ENCODE measurements at regions not wholly inside any gene's neighbourhood (a gene's known extent, or its start where the extent isn't known, plus 50 kb on each side); places are given as distances from the start of the nearest gene placed in this dataset.
"Not testable (repeated sequence)": the region's sequence is repeated elsewhere in the genome, so short reads cannot be mapped to it uniquely, and the experiment has no call there.

- H3K9me3 ChIP-seq (ENCODE audit: insufficient read depth, low read depth, low read length), result peaks cover 26% of the 10 kb centered on the region
- H3K27ac ChIP-seq (ENCODE audit: low read length), result no peak overlapping the region
These were observed 1207.4 kb downstream of the TMEM121 start for GRCh38 chr14:106733771-106734170.

GRCh38 chr14:106737021-106737420 is 1210.6 kb downstream of the TMEM121 start:
- H3K9me3 ChIP-seq (ENCODE audit: insufficient read depth, low read depth, low read length), result peaks cover 21% of the 10 kb centered on the region
- H3K27me3 ChIP-seq (ENCODE audit: insufficient read depth, low read length), result no peaks in the 10 kb centered on the region
- no peaks in the 10 kb centered on the region for H3K36me3 ChIP-seq (ENCODE audit: insufficient read depth, low read depth, low read length)
- no peaks in the 10 kb centered on the region for H3K4me1 ChIP-seq (ENCODE audit: insufficient read depth, low read length)
- H3K9ac ChIP-seq (ENCODE audit: low read depth, low read length), result no peak overlapping the region
- H3K4me3 ChIP-seq (ENCODE audit: low read length), result no peak overlapping the region
- no peak overlapping the region for H3K27ac ChIP-seq (ENCODE audit: low read length)

More at GRCh38 chr14:106733771-106734170, 1207.4 kb downstream of the TMEM121 start:
- no peak overlapping the region for H3K4me3 ChIP-seq (ENCODE audit: low read length)
- no peaks in the 10 kb centered on the region for H3K4me1 ChIP-seq (ENCODE audit: insufficient read depth, low read length)
- H3K36me3 ChIP-seq (ENCODE audit: insufficient read depth, low read depth, low read length), result no peaks in the 10 kb centered on the region
- no peak overlapping the region for H3K9ac ChIP-seq (ENCODE audit: low read depth, low read length)
- no peaks in the 10 kb centered on the region for H3K27me3 ChIP-seq (ENCODE audit: insufficient read depth, low read length)

GRCh38 chr14:106738075-106738474 is 1211.7 kb downstream of the TMEM121 start:
- Histone ChIP-seq H3K27me3 (ENCODE audit: insufficient read depth, low read length) (no peaks in the 10 kb centered on the region), H3K4me1 (ENCODE audit: insufficient read depth, low read length) (no peaks in the 10 kb centered on the region), H3K4me3 (ENCODE audit: low read length) (no peak overlapping the region), H3K9me3 (ENCODE audit: insufficient read depth, low read depth, low read length) (peaks cover 21% of the 10 kb centered on the region), H3K36me3 (ENCODE audit: insufficient read depth, low read depth, low read length) (no peaks in the 10 kb centered on the region), H3K9ac (ENCODE audit: low read depth, low read length) (no peak overlapping the region), H3K27ac (ENCODE audit: low read length) (no peak overlapping the region)

DNA sequence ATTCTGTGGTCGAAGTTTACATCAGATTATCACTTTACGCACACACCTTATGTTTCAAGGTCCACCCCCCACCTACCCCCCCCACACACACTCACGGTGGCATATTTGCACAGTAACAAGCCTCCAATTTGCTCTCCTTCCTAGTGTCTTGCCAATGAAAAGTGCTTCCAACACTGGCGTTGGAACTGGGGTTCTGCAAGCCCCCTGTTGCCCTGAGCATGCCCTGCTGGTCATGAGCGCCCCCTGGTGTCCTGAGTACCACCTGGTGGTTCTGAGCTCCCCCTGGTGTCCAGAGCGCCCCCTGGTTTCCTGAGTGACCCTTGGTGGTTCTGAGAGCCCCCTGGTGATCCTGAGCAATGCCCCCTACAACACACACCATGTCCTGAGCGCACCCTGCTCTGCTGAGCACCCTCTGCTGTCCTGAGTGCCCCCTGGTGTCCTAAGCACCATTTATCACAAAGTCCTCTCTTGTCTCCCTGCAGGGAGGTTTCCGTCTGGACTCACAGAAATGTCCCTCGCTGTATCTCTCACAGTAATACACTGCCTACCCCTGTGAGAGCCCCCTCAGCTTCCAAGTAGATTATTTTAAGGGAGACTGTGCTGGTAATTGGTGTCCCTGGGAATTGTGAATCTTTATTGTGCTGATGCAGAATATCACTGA is 1212.3 kb downstream of the TMEM121 start:
- not testable (repeated sequence) for H3K9ac ChIP-seq (ENCODE audit: low read depth, low read length); H3K4me1 ChIP-seq (ENCODE audit: insufficient read depth, low read length); H3K4me3 ChIP-seq (ENCODE audit: low read length); H3K36me3 ChIP-seq (ENCODE audit: insufficient read depth, low read depth, low read length); H3K27me3 ChIP-seq (ENCODE audit: insufficient read depth, low read length); H3K27ac ChIP-seq (ENCODE audit: low read length)
- peaks cover 21% of the 10 kb centered on the region for H3K9me3 ChIP-seq (ENCODE audit: insufficient read depth, low read depth, low read length)

DNA sequence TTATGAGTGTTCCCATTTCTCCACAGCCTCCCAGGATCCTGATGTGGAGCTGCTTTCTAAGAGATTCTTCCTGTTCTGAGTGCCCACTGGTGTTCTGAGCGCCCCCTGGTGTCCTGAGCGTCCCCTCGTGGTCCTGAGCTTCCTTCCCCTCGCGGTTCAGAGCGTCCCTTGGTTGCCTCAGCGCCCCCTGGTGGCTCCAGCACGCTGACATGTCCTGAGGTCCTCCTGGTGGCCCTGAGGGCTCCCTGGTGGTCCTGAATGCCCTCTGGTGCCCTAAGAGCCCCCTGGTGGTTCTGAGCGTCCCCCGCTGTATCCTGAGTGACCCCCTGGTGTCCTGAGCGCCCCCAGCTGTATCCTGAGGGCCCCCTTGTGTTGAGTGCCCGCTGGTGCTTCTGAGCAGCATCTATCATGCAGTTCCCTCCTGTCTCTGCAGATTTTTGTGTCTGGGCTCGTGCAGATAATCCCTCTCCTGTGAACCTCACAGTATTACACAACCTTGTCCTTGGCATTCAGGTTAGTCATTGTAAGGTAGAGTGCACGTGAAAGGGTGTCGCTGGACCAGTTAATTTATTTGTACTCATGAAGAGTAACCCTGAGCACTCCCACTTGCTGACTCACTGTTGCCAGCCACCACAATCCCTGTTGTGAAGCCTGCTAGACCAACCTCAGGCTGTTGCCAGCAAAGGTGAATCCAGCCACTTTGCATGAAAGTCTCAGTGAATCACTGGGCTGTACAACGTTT is 1214.9 kb downstream of the TMEM121 start:
- H3K36me3 ChIP-seq (ENCODE audit: insufficient read depth, low read depth, low read length); H3K4me1 ChIP-seq (ENCODE audit: insufficient read depth, low read length); H3K9ac ChIP-seq (ENCODE audit: low read depth, low read length); H3K4me3 ChIP-seq (ENCODE audit: low read length); H3K27ac ChIP-seq (ENCODE audit: low read length); H3K27me3 ChIP-seq (ENCODE audit: insufficient read depth, low read length): not testable (repeated sequence)
- peaks cover 21% of the 10 kb centered on the region for H3K9me3 ChIP-seq (ENCODE audit: insufficient read depth, low read depth, low read length)

GRCh38 chr14:106745016-106745767 is 1218.8 kb downstream of the TMEM121 start:
- not testable (repeated sequence) for H3K4me1 ChIP-seq (ENCODE audit: insufficient read depth, low read length); H3K27ac ChIP-seq (ENCODE audit: low read length); H3K4me3 ChIP-seq (ENCODE audit: low read length)

GRCh38 chr14:106750089-106750488 is 1223.7 kb downstream of the TMEM121 start:
- H3K27ac ChIP-seq (ENCODE audit: low read length); H3K27me3 ChIP-seq (ENCODE audit: insufficient read depth, low read length); H3K9me3 ChIP-seq (ENCODE audit: insufficient read depth, low read depth, low read length); H3K4me1 ChIP-seq (ENCODE audit: insufficient read depth, low read length); H3K4me3 ChIP-seq (ENCODE audit: low read length); H3K36me3 ChIP-seq (ENCODE audit: insufficient read depth, low read depth, low read length); H3K9ac ChIP-seq (ENCODE audit: low read depth, low read length): not testable (repeated sequence)

More at GRCh38 chr14:106745016-106745767, 1218.8 kb downstream of the TMEM121 start:
- not testable (repeated sequence) for H3K36me3 ChIP-seq (ENCODE audit: insufficient read depth, low read depth, low read length); H3K9me3 ChIP-seq (ENCODE audit: insufficient read depth, low read depth, low read length); H3K27me3 ChIP-seq (ENCODE audit: insufficient read depth, low read length); H3K9ac ChIP-seq (ENCODE audit: low read depth, low read length)

GRCh38 chr14:106753751-106754150 is 1227.4 kb downstream of the TMEM121 start:
- H3K4me1 ChIP-seq (ENCODE audit: insufficient read depth, low read length); H3K9me3 ChIP-seq (ENCODE audit: insufficient read depth, low read depth, low read length); H3K27ac ChIP-seq (ENCODE audit: low read length); H3K4me3 ChIP-seq (ENCODE audit: low read length); H3K27me3 ChIP-seq (ENCODE audit: insufficient read depth, low read length); H3K9ac ChIP-seq (ENCODE audit: low read depth, low read length); H3K36me3 ChIP-seq (ENCODE audit: insufficient read depth, low read depth, low read length): not testable (repeated sequence)

DNA sequence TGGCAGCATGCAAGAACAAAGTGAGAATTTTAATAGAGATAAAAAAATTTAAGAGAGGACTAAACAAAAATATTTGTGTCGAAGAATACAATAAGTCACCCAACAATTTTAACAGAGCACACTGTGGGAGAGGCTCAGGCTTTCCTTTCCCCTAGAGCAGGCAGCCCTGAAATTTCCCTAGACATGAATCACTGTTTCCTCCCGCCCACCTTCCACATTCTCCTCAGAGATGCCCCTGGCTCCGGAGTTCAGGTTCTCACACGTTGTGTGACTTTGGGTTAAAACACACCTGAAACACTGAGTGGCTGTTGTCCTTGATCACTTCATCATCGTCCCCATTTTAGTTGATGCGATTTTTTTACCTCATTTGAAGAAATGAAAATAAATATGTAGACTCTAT is 1231.1 kb downstream of the TMEM121 start:
- not testable (repeated sequence) for H3K9me3 ChIP-seq (ENCODE audit: insufficient read depth, low read depth, low read length)

DNA sequence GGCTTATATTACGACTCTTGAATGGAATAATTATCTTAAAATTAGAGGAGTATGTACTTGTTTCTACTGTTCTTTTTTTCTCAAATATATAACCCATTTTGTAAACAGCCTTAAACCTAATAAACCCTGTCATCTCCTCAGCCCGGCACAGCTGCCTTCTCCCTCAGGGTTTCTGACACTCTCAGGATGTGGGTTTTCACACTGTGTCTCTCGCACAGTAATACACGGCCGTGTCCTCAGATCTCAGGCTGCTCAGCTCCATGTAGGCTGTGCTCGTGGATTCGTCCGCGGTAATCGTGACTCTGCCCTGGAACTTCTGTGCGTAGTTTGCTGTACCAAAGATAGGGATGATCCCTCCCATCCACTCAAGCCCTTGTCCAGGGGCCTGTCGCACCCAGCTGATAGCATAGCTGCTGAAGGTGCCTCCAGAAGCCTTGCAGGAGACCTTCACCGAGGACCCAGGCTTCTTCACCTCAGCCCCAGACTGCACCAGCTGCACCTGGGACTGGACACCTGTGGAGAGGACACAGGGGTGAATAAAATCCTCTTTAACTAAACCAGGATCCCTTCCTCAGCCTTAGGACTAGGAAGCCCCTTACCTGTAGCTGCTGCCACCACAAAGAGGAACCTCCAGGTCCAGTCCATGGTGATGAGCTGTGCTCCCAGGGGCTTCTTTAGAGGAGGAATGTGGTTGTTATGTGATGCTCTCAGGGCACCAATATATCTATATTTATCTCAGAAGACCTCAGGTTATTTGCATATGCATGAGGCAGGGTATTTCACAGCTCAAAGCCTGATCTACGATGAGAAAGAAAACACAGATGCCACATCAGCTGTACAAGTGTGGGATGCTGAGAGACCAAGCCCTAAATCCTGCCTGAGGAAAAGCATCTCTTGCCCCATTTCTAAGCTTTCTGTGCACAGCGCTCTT is 1235.8 kb downstream of the TMEM121 start:
- not testable (repeated sequence) for H3K36me3 ChIP-seq (ENCODE audit: insufficient read depth, low read depth, low read length); H3K27me3 ChIP-seq (ENCODE audit: insufficient read depth, low read length); H3K4me3 ChIP-seq (ENCODE audit: low read length); H3K27ac ChIP-seq (ENCODE audit: low read length); H3K4me1 ChIP-seq (ENCODE audit: insufficient read depth, low read length); H3K9ac ChIP-seq (ENCODE audit: low read depth, low read length)
- H3K9me3 ChIP-seq (ENCODE audit: insufficient read depth, low read depth, low read length), result peaks cover 29% of the 10 kb centered on the region

More for the DNA sequence above, 1231.1 kb downstream of the TMEM121 start:
- H3K4me3 ChIP-seq (ENCODE audit: low read length); H3K4me1 ChIP-seq (ENCODE audit: insufficient read depth, low read length); H3K27me3 ChIP-seq (ENCODE audit: insufficient read depth, low read length); H3K36me3 ChIP-seq (ENCODE audit: insufficient read depth, low read depth, low read length); H3K9ac ChIP-seq (ENCODE audit: low read depth, low read length); H3K27ac ChIP-seq (ENCODE audit: low read length): not testable (repeated sequence)

GRCh38 chr14:106764968-106765369 is 1238.6 kb downstream of the TMEM121 start:
- peaks cover 40% of the 10 kb centered on the region for H3K9me3 ChIP-seq (ENCODE audit: insufficient read depth, low read depth, low read length)
- not testable (repeated sequence) for H3K4me1 ChIP-seq (ENCODE audit: insufficient read depth, low read length); H3K36me3 ChIP-seq (ENCODE audit: insufficient read depth, low read depth, low read length); H3K27me3 ChIP-seq (ENCODE audit: insufficient read depth, low read length); H3K4me3 ChIP-seq (ENCODE audit: low read length); H3K27ac ChIP-seq (ENCODE audit: low read length); H3K9ac ChIP-seq (ENCODE audit: low read depth, low read length)
